Mucosa of descending colon (tissue), 3 donors: ENCODE measurements at regions not wholly inside any gene's neighbourhood (a gene's known extent, or its start where the extent isn't known, plus 50 kb on each side); places are given as distances from the start of the nearest gene placed in this dataset.

Experiments used
- ATAC-seq: fragments of 200-7000 bp; cut with Tn5 transposase; one replicate; pipeline ENCODE4 v1.9.1; 2020; ENCODE audit warnings: mild to moderate bottlenecking, moderate library complexity
- DNase-seq, 3 donors: peaks; one replicate each; pipeline ENCODE4 v3.0.0-alpha.2; 2020
- H3K36me3 ChIP-seq: fragments of 200-600 bp; one replicate; pipeline ENCODE4 v1.8.0; 2021; ENCODE audit warnings: low read depth, mild to moderate bottlenecking
- H3K4me1 ChIP-seq: fragments of 200-600 bp; one replicate; pipeline ENCODE4 v1.8.0; 2021; ENCODE audit warnings: low read depth, mild to moderate bottlenecking
- H3K4me3 ChIP-seq: fragments of 200-600 bp; one replicate; pipeline ENCODE4 v1.8.0; 2021; ENCODE audit warnings: mild to moderate bottlenecking
- H3K9me3 ChIP-seq: fragments of 200-600 bp; one replicate; pipeline ENCODE4 v1.8.0; 2021; ENCODE audit warnings: mild to moderate bottlenecking
- intact Hi-C, 2 donors: fragments of 100-400 bp; cut with DNase I in 1 of 2; cut with micrococcal nuclease in 1 of 2; formaldehyde crosslinking; loops; one replicate each; pipeline versions ENCODE4 v1.11.0 to v1.11.1; 2022; cut with DNase I, micrococcal nuclease
- TF ChIP-seq, protein P1 (sequence below): fragments of 200-600 bp; IDR thresholded peaks from one replicate; pipeline ENCODE4 v1.8.0; 2022; ENCODE audit warnings: antibody characterized with exemption, mild to moderate bottlenecking
- donor health status: DM: no; HTN: no; CAD: no; lungs with moderate emphysema.
- donor health status: DM: no; HTN: no; CAD: no.
- donor health status: DM: no; HTN: yes; CAD: no.

DNA sequence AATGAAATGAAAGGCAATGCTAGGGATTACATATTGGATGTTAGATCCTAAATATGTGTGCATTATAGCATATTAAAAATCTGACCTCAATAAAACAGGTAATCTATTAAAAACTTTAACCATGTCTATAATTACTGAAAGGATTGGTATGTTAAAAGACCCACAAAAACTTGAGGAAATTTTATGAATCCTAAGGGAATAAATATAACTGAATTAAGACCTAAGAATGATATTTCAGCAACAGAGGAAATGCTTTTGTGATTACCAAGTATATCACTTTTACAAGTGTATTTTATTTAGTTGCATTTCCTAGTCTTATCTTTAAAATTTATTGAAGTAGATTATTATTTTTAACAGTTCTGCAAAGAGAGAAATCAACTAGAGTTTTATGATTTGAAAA lies 571.5 kb downstream of the HDGFL1 start:
- Histone ChIP-seq H3K9me3 (peaks cover 13% of the 10 kb centered on the region), H3K36me3 (no peaks in the 10 kb centered on the region), H3K4me1 (no peaks in the 10 kb centered on the region), H3K4me3 (no peak overlapping the region)
- intact Hi-C loops = no loop called here
- DNase-seq (no peak), ATAC-seq (no peak)
- TF ChIP-seq, protein P1, sequence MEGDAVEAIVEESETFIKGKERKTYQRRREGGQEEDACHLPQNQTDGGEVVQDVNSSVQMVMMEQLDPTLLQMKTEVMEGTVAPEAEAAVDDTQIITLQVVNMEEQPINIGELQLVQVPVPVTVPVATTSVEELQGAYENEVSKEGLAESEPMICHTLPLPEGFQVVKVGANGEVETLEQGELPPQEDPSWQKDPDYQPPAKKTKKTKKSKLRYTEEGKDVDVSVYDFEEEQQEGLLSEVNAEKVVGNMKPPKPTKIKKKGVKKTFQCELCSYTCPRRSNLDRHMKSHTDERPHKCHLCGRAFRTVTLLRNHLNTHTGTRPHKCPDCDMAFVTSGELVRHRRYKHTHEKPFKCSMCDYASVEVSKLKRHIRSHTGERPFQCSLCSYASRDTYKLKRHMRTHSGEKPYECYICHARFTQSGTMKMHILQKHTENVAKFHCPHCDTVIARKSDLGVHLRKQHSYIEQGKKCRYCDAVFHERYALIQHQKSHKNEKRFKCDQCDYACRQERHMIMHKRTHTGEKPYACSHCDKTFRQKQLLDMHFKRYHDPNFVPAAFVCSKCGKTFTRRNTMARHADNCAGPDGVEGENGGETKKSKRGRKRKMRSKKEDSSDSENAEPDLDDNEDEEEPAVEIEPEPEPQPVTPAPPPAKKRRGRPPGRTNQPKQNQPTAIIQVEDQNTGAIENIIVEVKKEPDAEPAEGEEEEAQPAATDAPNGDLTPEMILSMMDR = no peak

GRCh38 chr6:23145781-23146180 lies 576.4 kb downstream of the HDGFL1 start:
- no peak for ATAC-seq
- no peaks in the 10 kb centered on the region for H3K4me1 ChIP-seq
- H3K9me3 ChIP-seq = no peaks in the 10 kb centered on the region
- DNase-seq = no peak
- no peaks in the 10 kb centered on the region for H3K36me3 ChIP-seq
- H3K4me3 ChIP-seq = no peak overlapping the region
- TF ChIP-seq, protein P1 = no peak
- intact Hi-C loops = no loop called here

- Histone ChIP-seq H3K4me3 (no peak overlapping the region), H3K36me3 (no peaks in the 10 kb centered on the region), H3K9me3 (no peaks in the 10 kb centered on the region), H3K4me1 (no peaks in the 10 kb centered on the region)
- intact Hi-C loops = no loop called here
- DNase-seq = no peak
- TF ChIP-seq, protein P1 = no peak
- no peak for ATAC-seq
These were observed 584.8 kb downstream of the HDGFL1 start for GRCh38 chr6:23154159-23154558.

GRCh38 chr6:23170049-23170448 lies 600.7 kb downstream of the HDGFL1 start:
- intact Hi-C loops = no loop called here
- TF ChIP-seq, protein P1 = no peak

DNA sequence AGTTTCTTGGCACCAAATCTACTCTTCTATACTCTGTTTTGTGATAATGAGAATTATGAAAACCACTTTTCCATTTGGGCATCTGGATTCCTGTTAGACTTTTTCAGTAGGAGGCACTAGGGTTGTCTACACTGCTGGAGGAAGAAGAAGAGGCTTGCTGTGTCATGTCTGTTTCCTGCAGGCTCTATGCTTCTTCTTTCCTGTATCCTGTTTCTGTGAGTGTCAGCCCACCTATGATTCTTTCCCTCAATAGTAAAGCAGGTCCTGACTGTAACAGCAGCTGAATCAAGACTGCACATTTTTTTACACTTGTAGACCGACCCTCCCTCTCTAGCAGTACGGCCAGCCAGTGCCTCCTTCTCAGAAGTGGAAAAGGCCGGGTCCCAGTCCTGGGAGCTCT lies 603.9 kb downstream of the HDGFL1 start:
- Histone ChIP-seq H3K4me1 (no peaks in the 10 kb centered on the region), H3K9me3 (no peaks in the 10 kb centered on the region), H3K4me3 (no peak overlapping the region), H3K36me3 (no peaks in the 10 kb centered on the region)
- intact Hi-C loops = no loop called here
- TF ChIP-seq, protein P1 = no peak
- DNase-seq = no peak
- ATAC-seq = no peak

More at GRCh38 chr6:23170049-23170448, 600.7 kb downstream of the HDGFL1 start:
- Histone ChIP-seq H3K9me3 (peaks cover 3% of the 10 kb centered on the region), H3K36me3 (no peaks in the 10 kb centered on the region), H3K4me1 (no peaks in the 10 kb centered on the region), H3K4me3 (no peak overlapping the region)
- DNase-seq = no peak
- ATAC-seq = no peak

DNA sequence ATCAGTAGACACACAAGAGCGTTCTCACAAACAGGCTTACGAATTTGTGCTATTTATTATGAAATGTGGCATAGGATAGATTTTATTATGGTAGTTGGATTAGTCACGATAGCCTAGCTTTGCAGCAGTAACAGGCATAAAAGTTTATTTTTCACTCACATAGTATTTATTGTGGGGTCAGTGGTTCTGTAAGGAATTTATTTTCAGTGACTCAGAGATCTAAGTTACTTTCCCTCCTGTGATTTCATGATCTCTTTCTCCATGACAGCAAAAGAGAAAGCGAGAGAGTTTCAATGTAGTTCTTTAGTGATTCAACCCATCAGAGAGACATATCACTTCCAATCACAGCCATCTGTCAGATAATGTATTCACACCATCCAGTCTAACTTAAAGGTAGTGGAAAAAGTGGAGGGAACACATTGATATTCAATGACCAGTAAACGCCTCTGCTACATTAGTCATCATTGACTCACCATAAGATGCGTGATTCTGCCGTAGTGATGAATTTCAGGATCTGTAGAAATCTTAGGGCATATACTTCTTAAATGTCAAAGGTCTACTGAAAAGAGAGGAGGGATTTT lies 605.5 kb downstream of the HDGFL1 start:
- no peak overlapping the region for H3K4me3 ChIP-seq
- H3K9me3 ChIP-seq = no peaks in the 10 kb centered on the region
- intact Hi-C loops = no loop called here
- H3K4me1 ChIP-seq = no peaks in the 10 kb centered on the region
- no peak for ATAC-seq
- DNase-seq = no peak
- no peaks in the 10 kb centered on the region for H3K36me3 ChIP-seq
- TF ChIP-seq, protein P1 = no peak
